Activated T-cell treated with anti-CD3 and anti-CD28 coated beads for 24 hours (primary cell): ENCODE measurements at regions not wholly inside any gene's neighbourhood (a gene's known extent, or its start where the extent isn't known, plus 50 kb on each side); places are given as distances from the start of the nearest gene placed in this dataset.

Experiments used
- DNase-seq: peaks from one replicate; pipeline ENCODE4 v3.0.0-alpha.2; 2020; ENCODE audit warnings: low read depth

DNA sequence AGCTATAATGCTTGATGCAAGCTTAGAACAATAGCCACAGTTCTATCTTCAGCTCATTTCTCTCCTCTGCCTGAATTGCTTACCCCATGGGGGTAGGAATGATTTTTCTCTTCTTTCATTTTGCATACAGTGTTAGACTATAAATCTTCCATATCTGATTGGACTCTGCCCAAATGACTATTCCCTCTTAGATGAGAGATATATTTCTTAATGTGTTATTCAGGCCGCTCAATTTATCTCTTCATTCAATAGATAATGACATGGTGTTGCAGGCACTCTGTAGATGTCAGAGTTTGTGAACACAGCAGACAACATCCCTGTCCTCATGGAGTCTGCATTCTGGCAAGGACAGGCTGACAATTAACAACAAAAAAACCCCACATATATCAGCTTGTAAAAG lies 443.7 kb upstream of the CELF4 start:
- no peak for DNase-seq

DNA sequence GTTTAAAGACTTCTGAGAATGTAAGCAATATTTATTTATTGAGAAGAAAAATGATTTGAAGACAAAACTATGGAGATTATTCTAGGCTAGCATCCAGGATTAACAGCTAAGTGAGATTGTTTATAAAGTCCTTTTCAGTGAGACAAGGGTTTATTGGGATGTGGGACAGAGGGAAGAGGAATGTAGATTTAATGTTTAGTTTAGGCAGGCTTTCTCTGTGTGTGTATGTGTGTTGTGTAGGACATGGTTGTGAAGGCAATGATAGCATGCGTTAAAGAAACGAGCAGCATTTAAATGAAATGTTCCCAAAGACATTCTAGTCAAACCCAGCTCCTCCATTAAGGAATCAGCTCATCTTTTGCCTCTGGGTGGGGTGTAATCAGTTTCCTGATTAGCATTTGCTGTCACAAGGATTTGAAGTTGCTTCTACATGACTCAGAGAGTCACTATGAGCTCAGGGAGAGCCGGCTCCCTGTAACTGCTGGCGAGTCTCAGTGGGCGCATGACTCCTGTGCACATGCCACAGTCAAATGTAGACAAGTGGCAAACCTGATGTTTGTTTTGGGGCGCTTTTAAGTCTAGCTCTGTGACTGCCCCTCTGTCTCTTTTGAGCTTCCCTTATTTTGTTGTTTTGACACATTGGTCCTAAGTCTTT lies 442.2 kb upstream of the CELF4 start:
- no peak for DNase-seq

DNA sequence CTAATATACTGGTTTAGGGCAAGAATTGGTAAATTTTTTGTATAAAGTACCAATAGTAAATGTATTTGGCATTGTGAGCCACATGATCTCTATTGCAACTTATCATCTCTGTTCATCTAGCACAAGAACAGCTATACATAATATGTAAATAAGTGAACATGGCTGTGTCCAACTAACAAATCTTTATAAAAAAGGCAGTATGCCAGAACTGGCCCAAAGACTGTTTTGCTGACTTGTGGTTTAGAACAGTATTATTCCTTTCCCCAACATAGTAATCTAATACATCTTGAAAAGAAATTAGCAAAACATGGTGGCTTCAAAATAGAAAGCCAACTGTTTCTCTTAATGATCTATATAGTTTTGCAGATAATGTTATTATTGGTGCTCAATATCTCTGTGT lies 441.4 kb upstream of the CELF4 start:
- DNase-seq: no peak

DNA sequence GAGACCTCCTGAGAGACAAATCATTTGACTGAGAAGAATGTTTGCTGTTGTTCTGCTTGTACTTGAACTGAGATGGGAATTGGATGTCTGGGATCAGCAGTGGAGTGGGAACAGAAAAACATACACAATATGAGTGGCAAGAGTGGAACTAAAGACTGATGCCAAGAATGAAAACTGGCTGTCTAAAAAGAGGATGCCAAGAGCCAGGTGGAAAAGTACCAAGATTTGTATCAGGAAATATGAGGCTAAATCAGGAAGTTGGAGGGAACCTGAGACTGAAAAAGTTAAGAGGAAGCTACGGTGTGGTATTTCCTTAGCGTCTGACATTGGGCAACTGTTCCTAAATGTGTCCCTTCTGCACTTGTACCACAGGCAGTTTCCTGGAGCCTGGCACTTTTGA lies 440.9 kb upstream of the CELF4 start:
- no peak for DNase-seq

DNA sequence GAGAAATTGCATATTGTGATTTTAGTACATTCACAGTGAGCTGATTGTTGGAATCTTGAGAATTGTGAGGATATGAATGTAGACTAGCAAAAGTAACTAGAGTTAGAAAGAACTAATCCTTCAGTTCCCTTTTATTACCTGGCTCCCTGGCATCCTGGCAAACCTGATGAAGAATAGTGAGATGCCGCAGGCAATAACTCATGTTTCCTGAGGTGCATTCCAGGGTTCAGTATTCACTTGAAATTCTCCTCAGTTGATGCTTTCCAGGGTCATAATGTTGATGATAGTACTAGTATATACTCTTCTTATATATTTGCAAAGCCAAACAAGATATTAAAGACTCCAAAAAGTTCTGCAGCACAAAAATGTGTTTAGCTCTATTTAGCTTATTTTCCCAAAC lies 432.1 kb upstream of the CELF4 start:
- DNase-seq: no peak

DNA sequence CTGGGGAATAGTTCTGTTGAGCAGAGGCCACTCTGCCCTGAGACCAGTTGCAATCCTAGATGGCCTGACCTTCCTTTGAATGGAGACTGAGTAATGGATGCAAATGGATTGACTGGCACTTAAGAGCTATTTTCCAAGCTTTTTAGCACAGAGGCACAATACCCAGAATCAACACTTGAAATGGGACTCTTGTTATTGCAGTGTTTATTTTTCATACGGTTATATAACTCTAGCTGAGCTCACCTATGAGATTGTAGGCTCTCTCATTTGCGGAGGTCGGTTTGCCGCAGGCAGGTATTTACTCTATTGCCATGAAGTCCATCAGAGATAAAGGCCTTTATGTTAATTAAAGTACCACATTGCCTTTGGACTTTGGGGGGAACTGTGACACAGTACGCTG lies 422.3 kb upstream of the CELF4 start:
- no peak for DNase-seq

DNA sequence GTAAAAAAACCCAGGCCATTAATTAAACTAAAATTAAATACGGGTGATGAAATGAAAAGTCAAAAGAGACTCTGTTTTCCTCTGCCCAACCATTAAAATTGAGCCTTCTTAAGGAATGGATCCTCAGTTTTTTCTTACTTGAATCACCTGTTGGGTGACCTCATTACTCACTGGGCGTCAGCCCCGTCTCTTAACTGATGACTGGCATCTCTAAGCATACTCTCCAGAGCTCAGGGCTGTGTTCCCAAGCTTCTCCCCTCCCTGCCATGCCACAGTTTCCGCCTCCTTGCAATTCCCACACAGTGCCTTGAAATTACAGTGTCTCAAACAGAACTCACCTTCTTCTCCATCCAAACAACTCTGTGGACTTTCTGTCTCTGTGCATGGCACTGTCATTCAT lies 421.1 kb upstream of the CELF4 start:
- DNase-seq: no peak

DNA sequence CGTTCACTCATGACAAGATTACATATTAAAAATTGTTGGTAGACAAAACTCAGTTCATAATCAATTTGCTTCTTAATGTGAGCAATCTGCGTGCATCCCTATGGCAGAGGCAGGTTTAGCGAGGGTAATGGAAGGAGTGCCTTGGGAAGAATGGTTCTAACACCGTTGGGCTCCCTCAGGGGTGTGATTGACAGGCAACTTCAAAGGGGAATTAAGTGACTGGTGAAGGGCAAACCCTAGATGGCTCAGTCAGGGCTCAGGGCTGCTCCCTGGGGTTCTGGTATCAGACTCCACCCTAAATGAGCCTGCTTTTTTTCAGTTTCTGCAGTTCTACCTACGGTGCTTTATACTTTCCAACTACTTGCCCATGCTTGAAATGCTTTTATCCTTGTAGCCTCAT lies 419.5 kb upstream of the CELF4 start:
- DNase-seq: no peak

DNA sequence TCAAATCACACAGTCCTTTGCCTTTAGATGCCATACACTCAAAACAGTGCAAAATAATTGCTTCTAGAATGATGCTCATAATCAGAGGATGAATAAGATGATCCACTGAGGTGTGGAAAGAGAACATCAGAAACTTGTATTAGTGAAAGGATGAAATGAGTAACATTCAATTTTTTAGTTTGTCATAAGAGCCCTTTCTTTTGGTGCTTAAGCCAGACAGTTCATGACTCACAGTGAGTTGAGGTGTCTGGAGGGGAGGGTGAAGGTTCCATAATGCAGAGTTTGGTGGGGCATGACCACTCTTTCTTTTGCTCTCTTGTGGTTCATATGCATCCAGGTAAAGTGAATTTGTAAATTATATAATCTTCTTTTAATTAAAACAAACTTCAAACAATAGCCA lies 415.0 kb upstream of the CELF4 start:
- DNase-seq: no peak

DNA sequence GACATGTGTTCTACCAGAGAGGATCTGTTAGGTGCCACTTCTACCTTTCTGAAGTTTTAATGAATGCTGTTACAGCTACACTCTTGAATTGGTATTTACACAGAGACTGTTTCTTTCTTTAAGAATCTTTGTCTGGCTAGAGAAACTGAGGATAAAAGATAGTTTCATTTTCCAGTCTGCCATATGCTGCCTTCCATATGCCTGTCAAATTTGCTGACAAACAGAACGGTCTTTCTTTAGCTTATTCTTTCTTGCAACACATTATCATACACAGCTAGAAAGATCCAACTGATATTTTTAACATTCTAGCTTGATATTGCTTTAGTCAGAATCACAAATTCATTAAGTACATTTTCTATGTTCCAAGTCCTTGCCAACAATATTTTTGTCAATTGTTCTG lies 409.8 kb upstream of the CELF4 start:
- no peak for DNase-seq

DNA sequence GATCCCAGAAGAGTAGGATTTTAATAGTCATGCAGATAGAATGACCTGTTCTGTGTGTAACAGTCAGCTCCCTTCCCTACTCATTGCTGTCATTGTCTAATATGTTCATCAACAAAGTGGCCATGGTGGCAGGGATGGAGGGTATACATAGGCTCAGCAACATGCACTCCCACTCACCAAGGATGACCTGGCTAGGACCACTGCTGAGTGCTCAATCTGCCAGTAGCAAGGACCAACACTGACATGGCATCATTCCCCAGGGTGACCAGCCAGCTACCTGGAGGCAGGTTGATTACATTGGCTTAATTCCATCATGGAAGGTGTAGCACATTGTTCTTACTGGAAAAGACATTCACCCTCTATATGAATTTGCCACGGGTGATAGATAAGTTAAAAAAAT lies 401.7 kb upstream of the CELF4 start:
- no peak for DNase-seq

DNA sequence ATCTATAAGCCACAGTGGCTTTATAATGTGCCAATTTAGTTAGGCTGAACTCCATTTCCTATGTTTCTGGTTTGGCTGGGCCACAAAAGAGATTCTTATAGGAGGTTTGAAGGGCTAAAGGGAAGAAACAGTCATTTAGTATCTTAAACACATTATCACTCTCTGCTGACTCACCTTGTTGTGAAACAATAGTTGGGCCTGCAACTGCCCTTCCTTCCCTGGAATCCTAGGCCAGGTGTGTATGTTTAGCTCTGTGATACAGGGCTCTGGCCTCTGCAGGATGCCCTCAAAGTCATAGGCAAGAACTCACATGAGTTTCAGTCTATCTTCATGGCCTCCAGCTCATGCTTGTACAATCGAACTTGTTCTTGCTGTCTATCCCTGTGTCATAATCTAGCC lies 400.0 kb upstream of the CELF4 start:
- no peak for DNase-seq

DNA sequence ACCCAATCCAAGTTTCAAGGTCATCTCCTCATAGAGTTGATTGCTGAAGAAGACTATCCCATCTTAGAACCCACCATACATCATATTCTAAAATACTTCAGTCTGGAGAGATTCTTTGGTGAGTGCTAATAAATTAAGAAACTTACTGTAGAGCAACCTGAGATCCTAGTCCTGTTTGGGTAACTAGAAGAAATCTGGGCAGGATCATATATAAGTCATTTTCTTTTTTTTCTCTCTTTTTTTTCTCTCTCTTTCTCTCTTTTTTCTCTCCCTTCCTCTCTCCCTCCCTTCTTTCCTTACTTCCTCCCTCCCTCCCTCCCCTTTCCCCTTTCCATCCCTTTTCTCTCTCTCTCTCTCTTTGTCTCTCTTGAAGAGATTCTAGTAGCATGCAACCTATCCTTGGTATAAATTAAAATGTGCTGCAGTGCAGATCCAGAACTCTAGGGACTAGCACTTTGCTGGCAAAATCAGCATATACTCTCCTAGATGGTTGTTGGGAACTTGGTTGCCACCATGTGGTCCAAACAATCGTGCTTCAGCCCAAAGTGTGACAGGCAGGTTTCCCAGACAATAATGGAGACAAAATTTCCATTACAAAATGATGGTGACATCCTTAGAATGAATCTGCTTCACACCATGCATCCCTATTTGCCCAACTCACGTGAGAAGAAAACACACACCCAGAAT lies 399.4 kb upstream of the CELF4 start:
- DNase-seq: no peak

DNA sequence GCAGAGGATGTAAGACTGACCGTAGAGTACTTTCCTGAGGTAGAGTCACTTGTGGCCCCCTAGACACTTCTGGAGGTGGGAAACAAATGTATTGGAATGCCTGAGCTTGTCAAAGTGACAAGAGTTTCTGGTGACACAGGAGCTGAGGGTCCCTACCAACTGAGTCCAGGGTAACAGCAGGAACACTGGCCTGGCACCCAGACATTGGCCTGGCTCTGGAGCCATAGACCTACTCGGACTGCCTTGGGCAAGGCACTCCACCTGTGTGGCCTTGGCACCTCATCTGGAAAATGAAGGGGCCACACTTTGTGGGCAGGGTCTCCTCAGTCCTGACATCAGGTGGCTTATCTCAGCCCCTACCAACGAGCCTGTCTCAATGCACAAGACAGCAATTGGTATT lies 398.2 kb upstream of the CELF4 start:
- DNase-seq: no peak

DNA sequence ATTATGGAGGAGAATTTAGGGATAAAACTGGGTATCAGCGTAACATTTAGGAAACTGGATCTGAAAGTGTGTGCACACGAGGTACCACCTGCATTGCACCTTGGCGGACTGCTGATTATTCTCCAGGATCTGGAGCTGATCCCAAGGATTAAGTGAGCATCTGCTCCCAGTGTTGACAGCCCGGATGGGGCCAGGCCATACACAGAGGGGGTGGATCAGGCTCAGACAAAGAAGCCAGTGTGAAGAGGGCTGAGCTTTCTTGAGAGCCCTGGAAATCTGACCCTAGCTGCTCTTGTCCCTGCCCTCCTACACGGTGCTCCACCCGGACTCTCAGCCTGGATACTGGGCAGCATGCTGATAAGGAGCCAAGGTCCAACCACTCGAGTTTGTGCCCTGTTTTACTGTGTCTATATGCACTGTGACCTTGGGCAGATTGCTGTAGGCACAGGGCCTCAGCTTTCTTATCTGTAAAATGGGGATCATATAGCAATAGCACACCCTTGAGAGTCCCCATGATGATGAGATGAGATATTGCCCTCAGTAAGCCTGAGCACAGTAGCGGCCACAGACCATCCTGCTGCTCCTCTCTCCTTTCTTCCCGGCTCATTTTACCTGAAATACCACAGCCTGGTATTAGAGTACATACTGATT lies 396.8 kb upstream of the CELF4 start:
- no peak for DNase-seq

DNA sequence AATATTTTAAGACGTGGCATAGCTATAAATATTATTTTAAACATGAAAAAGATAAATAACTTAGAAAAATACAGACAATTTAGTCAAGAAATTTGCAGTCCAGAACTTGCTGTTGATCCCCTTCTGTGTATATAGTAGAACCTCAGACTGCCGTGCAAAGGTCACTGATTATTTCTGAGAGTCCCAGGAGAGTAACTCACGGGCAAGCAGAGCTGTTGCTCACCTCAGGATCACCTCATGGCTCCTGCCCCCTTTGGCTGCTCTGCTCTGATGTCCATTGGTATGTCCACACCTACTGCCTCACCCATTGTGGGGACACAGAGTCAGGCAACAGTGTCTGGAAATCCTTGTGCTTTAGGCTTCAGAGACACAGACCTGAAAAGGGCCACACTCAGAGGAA lies 392.9 kb upstream of the CELF4 start:
- DNase-seq: no peak

DNA sequence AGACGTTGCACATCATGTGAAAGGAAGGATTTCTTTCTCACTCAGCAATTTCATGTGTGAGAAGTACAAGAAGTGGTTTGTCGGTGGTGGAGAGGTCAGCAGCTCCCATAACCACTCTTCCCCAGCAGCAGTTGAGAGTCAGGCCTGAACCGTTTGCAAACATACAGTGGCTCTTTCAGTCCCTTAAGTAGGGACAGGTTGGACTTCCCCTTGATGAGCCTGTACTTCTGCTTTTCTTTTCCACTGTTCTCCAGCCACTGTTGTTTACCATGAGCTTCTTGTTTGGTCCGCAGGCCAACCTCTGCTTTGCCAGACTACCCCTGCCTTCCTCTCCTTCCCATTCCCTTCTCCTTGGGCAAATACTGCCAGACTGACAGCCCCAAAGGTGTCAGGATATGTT lies 391.3 kb upstream of the CELF4 start:
- no peak for DNase-seq

DNA sequence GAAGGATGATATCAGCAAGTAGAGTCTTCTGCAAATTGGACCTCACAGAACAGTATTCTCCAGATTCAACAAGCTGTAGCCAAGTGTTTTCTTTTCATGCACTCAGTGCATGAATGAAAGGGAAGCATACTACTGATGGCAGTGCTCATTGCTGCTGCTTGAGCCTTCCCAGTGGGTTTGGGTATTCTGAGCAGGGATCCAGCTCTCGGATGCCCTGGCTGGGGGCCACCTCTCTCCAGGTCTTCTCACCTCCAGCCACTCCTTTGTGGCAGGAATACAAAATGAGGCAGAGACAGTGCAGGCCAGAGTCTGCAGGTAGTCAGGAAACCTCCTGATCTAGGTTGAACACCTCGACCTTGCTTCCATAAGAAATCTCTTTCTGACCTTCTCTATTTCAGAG lies 390.4 kb upstream of the CELF4 start:
- DNase-seq: no peak

DNA sequence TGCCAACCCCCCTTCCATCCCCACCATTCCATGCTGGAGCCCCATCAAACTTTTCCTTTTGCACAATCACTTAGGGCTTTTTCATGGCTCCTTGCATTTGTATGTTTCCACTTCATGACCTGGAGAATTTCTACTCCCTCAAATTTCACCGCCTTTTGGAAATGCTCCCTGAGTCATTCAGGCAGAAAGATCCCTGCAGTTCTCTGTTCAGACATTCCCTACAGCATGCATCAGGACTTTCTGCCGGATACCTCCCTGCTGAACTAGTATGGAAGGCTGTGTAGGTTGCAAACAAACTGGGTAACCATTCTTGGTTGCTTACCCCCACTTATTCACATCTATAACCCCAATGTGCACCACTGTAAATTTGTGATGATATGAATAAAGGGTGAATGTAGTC lies 389.6 kb upstream of the CELF4 start:
- DNase-seq: no peak

DNA sequence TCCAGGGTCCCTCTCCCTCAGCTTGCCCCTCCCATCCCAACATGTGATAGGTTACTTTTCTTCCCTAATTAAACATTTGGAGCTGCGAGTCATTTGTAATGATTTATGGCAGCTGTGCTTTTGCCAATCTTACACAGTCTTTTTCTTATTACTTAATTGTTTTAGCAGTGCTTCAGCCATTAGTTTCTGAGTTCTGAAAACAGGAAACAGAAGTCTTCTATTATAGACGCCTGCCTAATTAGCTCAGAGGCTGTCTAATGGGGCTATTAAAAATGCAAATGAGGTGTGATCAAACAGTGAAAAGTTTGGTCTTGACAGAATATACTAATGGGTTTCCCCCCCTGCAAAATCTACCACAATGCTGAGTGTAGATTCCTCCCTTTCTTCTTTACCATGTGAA lies 388.3 kb upstream of the CELF4 start:
- no peak for DNase-seq

DNA sequence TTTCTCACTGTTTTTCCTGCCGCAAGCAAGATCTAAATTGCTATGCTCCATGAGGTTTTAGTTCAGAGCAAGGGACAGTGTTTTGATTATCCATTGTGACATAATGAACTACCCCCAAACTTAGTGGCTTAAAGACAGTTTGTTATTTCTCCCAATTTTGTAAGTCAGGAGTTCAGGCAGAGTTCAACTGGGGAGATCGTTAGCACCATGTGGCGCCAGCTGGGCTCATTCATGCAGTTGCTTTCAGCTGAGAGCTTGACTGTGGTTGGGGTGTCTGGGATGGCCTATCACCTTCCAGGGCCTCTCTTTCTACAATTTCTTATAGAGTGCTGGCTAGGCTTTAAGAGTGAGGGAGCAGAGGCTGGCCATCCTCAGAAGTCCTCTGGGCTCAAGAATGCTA lies 382.9 kb upstream of the CELF4 start:
- DNase-seq: no peak

DNA sequence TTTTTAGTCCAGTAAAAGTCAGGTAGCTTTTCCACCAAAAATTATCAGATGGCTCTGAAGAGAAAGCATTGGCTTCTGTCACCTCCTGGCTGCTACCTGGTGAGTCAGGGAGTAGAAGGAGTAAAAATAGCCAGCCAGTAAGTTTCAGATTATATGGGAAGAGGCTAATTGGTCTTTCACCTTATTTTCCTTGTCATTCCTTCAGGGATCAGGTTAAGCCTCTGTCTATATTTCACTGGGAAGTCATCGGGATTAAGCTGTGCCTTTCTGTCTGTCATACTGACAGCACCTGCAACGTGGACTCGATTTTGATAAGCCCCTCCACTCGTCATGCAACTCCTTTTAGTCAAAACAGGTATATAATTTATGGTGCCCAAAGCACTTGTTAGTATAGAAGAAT lies 380.7 kb upstream of the CELF4 start:
- no peak for DNase-seq

DNA sequence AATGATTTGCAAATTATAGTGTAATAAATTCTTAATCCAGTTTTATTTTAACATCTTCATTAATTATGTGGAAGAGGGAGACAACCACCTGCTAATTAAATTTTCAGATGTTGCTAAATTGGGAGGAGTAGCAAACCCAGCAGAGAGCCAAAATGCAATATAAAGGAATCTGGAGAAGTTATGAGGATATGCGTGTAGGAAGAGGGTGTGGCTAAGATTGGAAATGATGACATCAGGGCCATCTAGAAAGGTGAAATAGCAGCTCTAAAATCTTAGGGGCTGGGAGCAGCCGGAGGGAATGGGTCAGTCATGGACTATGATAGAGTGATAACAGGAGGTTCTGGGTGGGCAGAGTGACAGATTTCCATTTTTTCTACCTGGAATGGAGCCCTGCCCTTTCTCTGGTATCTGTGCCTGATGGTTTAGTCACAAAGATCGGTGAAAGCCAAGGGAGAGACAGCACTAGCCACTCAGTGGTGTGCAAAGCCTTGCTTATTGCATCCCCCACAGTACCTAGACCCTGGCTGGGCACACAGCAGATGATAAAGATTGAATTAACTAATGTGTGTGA lies 379.2 kb upstream of the CELF4 start:
- DNase-seq: no peak

DNA sequence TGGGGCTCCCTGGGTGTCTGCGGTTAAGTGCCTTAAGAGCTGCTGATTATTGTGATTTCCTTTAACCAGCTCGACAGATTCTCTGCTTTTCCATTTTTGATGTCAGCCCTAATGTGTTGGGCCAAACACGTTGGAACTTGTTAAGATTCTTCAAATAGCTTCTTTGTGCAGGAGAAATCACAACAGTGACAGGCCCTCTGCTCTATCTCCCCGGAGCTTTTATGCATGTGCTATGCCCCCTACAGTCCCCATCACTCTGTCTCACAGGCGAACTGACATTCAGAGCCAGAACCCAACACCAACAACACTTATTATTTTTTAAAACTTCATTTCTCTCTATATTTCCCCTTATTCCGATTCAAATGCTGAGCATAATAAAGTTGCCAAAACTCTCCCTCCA lies 371.7 kb upstream of the CELF4 start:
- no peak for DNase-seq
